ENCODE measurements at regions not wholly inside any gene's neighbourhood (a gene's known extent, or its start where the extent isn't known, plus 50 kb on each side); places are given as distances from the start of the nearest gene placed in this dataset.
A peak's percentile ranks its signal among the peaks of the same experiment; 100 is the strongest.

DNA sequence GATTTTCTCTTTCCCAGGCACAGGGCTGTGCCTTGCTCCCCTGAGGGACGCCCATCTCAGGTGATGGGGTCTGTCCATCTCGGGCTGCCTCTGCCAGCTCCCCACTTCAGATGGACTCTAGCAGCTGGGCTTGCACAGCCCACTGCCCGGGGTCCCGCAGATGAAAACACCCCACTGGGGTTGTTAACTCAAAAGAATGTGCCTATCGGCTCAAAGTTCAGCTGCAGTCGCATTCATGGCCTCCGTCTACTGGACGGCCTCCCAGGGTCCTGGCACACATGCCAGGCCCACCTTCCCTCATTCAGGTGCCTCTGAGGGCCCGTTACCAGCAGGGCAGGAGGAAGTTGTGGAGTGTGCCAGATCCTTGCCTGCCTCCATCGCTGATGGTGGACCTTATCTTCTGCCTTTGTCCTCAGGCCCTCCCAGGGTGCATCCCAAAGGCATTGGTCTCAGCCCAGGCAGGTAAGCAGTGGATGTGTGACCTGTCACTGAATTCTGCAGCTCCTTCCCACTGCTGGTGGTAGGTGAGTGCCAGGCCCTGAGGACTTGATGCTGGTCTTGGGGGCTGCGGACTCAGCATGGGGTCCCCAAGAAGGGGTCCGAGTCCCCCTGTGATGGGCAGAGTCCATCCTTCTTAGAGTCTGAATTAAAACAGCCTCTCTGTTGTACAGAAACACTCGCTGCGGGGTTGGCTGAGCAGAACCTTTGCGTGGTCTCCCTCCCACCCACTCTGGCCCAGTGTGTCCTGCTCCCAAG, 324.6 kb upstream of the DIO3 start:
- in situ Hi-C loops (cut with HindIII; ENCODE audit: extremely low pct_ligation_motif_present, low pct_unique_long_range_greater_than_20kb) = loop anchor here (5.0 to 10.0 kb wide), 2 partner anchors 54 to 332 kb away; partner anchors contain the start of gene RTL1
- no peaks in the 10 kb centered on the region for H3K79me2 ChIP-seq (ENCODE audit: insufficient read depth, low read length)
- H3K4me3 ChIP-seq (replicated peaks in 1 of 3; ENCODE audit: insufficient read depth in 1 of 3, low read depth in 2 of 3, low read length in 3 of 3) = peak overlapping the region in 1 of 3 experiments; percentile 28; a peak in 1 of 6 replicates
- 29% methylated on average over 4 of the region's 15 CpGs for WGBS (ENCODE audit: low lambda C conversion rate)
- no peaks in the 10 kb centered on the region for H3K9me3 ChIP-seq (ENCODE audit: low read length)
- ChIA-PET POLR2A (interaction anchor here (6.5 kb wide), 1 partner anchor 52 kb away, joined by 76 read pairs; no protein-coding TSS in a partner anchor), CTCF (ENCODE audit: low intra/inter-chr PET ratio, low total read pairs) (interaction anchor here (1.1 kb wide), 1 partner anchor 53 kb away, joined by 3 read pairs; no protein-coding TSS in a partner anchor)
- peaks cover 70% of the 10 kb centered on the region for H3K4me1 ChIP-seq (ENCODE audit: insufficient read depth, low read length)
- DNase-seq (ENCODE audit: low spot score) = peak; percentile 16
- FAIRE-seq = no peak
- no peak overlapping the region for H3K27ac ChIP-seq (ENCODE audit: extremely low read length, insufficient read depth, low read length)
- intact Hi-C loops (cut with micrococcal nuclease; ENCODE audit: unreplicated experiment) = loop anchor here (5.0 kb wide), 1 partner anchor 391 kb away; no protein-coding TSS in a partner anchor
- ATAC-seq = no peak
- H3K27me3 ChIP-seq (ENCODE audit: control insufficient read depth in 1 of 2, insufficient read depth in 2 of 2, low read length in 2 of 2) = peaks cover 0 to 10% of the 10 kb centered on the region in 2 experiments; a peak in 3 of 5 replicates
- H3K4me2 ChIP-seq (ENCODE audit: low read depth, low read length) = peak overlapping the region; percentile 6
- no peak overlapping the region for H2AFZ ChIP-seq (ENCODE audit: low read length)
- no TSS peak for BruUV-seq (replicated peaks)
- no peak overlapping the region for H3K9ac ChIP-seq (ENCODE audit: insufficient read depth, low read depth, low read length)
- no peaks in the 10 kb centered on the region for H3K36me3 ChIP-seq (replicated peaks in 1 of 2; ENCODE audit: control insufficient read depth in 1 of 2, insufficient read depth in 2 of 2, low read length in 2 of 2)
- no peaks in the 10 kb centered on the region for H4K20me1 ChIP-seq (ENCODE audit: insufficient read depth, low read length)
- no peak for TF ChIP-seq NRL (CRISPR knock-in tag; IDR thresholded peaks at IDR 0.05; ENCODE audit: borderline replicate concordance)
- TF ChIP-seq WIZ (CRISPR knock-in tag; IDR thresholded peaks at IDR 0.05) = no peak
- TF ChIP-seq RELA (CRISPR knock-in tag; IDR thresholded peaks at IDR 0.05) = no peak
- TF ChIP-seq, protein P1, sequence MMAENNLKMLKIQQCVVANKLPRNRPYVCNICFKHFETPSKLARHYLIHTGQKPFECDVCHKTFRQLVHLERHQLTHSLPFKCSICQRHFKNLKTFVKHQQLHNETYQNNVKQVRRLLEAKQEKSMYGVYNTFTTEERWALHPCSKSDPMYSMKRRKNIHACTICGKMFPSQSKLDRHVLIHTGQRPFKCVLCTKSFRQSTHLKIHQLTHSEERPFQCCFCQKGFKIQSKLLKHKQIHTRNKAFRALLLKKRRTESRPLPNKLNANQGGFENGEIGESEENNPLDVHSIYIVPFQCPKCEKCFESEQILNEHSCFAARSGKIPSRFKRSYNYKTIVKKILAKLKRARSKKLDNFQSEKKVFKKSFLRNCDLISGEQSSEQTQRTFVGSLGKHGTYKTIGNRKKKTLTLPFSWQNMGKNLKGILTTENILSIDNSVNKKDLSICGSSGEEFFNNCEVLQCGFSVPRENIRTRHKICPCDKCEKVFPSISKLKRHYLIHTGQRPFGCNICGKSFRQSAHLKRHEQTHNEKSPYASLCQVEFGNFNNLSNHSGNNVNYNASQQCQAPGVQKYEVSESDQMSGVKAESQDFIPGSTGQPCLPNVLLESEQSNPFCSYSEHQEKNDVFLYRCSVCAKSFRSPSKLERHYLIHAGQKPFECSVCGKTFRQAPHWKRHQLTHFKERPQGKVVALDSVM (CRISPR knock-in tag; IDR thresholded peaks at IDR 0.05) = peak; percentile 21; the same call in 1 of the 2 replicates
- TF ChIP-seq, protein P2, sequence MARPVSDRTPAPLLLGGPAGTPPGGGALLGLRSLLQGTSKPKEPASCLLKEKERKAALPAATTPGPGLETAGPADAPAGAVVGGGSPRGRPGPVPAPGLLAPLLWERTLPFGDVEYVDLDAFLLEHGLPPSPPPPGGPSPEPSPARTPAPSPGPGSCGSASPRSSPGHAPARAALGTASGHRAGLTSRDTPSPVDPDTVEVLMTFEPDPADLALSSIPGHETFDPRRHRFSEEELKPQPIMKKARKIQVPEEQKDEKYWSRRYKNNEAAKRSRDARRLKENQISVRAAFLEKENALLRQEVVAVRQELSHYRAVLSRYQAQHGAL (CRISPR knock-in tag; IDR thresholded peaks at IDR 0.05; ENCODE audit: not compliant biosample characterization) = no peak
- no peak for TF ChIP-seq ZNF776 (CRISPR knock-in tag; IDR thresholded peaks at IDR 0.05)
- TF ChIP-seq, protein P3, sequence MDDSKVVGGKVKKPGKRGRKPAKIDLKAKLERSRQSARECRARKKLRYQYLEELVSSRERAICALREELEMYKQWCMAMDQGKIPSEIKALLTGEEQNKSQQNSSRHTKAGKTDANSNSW (CRISPR knock-in tag; IDR thresholded peaks at IDR 0.05; ENCODE audit: borderline replicate concordance) = no peak
- no peak for TF ChIP-seq ZNF644 (CRISPR knock-in tag; IDR thresholded peaks at IDR 0.05; ENCODE audit: low read depth)
- no peak for TF ChIP-seq BORCS8-MEF2B (CRISPR knock-in tag; IDR thresholded peaks at IDR 0.05)
- no peak for TF ChIP-seq CCAR2 (optimal IDR thresholded peaks at IDR 0.05; ENCODE audit: low read depth, low read length)
- TF ChIP-seq ZNF296 (CRISPR knock-in tag; conservative IDR thresholded peaks at IDR 0.05) = no peak
- no peak for TF ChIP-seq ZNF570 (CRISPR knock-in tag; IDR thresholded peaks at IDR 0.05; ENCODE audit: borderline replicate concordance)
- no peak for TF ChIP-seq JUNB (CRISPR knock-in tag; IDR thresholded peaks at IDR 0.05; ENCODE audit: borderline replicate concordance)
- TF ChIP-seq, protein P4, sequence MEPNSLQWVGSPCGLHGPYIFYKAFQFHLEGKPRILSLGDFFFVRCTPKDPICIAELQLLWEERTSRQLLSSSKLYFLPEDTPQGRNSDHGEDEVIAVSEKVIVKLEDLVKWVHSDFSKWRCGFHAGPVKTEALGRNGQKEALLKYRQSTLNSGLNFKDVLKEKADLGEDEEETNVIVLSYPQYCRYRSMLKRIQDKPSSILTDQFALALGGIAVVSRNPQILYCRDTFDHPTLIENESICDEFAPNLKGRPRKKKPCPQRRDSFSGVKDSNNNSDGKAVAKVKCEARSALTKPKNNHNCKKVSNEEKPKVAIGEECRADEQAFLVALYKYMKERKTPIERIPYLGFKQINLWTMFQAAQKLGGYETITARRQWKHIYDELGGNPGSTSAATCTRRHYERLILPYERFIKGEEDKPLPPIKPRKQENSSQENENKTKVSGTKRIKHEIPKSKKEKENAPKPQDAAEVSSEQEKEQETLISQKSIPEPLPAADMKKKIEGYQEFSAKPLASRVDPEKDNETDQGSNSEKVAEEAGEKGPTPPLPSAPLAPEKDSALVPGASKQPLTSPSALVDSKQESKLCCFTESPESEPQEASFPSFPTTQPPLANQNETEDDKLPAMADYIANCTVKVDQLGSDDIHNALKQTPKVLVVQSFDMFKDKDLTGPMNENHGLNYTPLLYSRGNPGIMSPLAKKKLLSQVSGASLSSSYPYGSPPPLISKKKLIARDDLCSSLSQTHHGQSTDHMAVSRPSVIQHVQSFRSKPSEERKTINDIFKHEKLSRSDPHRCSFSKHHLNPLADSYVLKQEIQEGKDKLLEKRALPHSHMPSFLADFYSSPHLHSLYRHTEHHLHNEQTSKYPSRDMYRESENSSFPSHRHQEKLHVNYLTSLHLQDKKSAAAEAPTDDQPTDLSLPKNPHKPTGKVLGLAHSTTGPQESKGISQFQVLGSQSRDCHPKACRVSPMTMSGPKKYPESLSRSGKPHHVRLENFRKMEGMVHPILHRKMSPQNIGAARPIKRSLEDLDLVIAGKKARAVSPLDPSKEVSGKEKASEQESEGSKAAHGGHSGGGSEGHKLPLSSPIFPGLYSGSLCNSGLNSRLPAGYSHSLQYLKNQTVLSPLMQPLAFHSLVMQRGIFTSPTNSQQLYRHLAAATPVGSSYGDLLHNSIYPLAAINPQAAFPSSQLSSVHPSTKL (CRISPR knock-in tag; IDR thresholded peaks at IDR 0.05) = 0 out of 2 replicates have a peak, but pooled peaks have one; percentile 13
- no peak for TF ChIP-seq CBX5 (CRISPR knock-in tag; IDR thresholded peaks at IDR 0.05; ENCODE audit: borderline replicate concordance)
- TF ChIP-seq PHF5A (CRISPR knock-in tag; IDR thresholded peaks at IDR 0.05; ENCODE audit: low read depth, unreplicated experiment) = no peak
- no peak for TF ChIP-seq ZSCAN9 (CRISPR knock-in tag; IDR thresholded peaks at IDR 0.05; ENCODE audit: borderline replicate concordance)
- peak; percentile 17 for TF ChIP-seq TEAD3 (CRISPR knock-in tag; optimal IDR thresholded peaks at IDR 0.05; ENCODE audit: borderline replicate concordance)
